ENCODE measurements at regions not wholly inside any gene's neighbourhood (a gene's known extent, or its start where the extent isn't known, plus 50 kb on each side); places are given as distances from the start of the nearest gene placed in this dataset.

- TF ChIP-seq POLR2A (IDR thresholded peaks at IDR 0.05) (no peak), CTCF (IDR thresholded peaks at IDR 0.05) (no peak)
These were observed 71.6 kb downstream of the XCL2 start for GRCh38 chr1:168472223-168472622.

Data from right lobe of liver (tissue), 4 donors.